Natural killer cell treated with Interleukin-12 subunit alpha and Interleukin-12 subunit beta and Interleukin-15 and Interleukin-18, amount 100 ng/mL, for 72 hours (primary cell): ENCODE measurements at regions not wholly inside any gene's neighbourhood (a gene's known extent, or its start where the extent isn't known, plus 50 kb on each side); places are given as distances from the start of the nearest gene placed in this dataset.
"Not testable (repeated sequence)": the region's sequence is repeated elsewhere in the genome, so short reads cannot be mapped to it uniquely, and the experiment has no call there.

Experiments
- ATAC-seq, 2 donors: fragments of 150-1000 bp; cut with Tn5 transposase in 1 of 2; sonication (Bioruptor Pico), chemical (Tn5 transposase) in 1 of 2; 2 replicates each; pipeline ENCODE4 v1.10.0; 2021
- DNase-seq: peaks from one replicate; pipeline ENCODE4 v3.0.0; 2022; ENCODE audit warnings: low spot score
- H3K27ac Mint-ChIP-seq, 2 donors: 1 replicate in 1 of 2; 2 replicates in 1 of 2; pipeline ENCODE4 v1.8.0; 2022; ENCODE audit warnings: mixed read lengths in 2 of 2, mild to moderate bottlenecking in 1 of 2, moderate library complexity in 1 of 2
- H3K27me3 Mint-ChIP-seq, 2 donors: 1 replicate in 1 of 2; 2 replicates in 1 of 2; pipeline ENCODE4 v1.8.0; 2022; ENCODE audit warnings: mixed read lengths in 2 of 2
- H3K36me3 Mint-ChIP-seq: one replicate; pipeline ENCODE4 v1.8.0; 2022; ENCODE audit warnings: mixed read lengths
- H3K4me1 Mint-ChIP-seq, 2 donors: 1 replicate in 1 of 2; 2 replicates in 1 of 2; pipeline ENCODE4 v1.8.0; 2022; ENCODE audit warnings: low read depth in 2 of 2, mixed read lengths in 2 of 2, mild to moderate bottlenecking in 1 of 2
- H3K4me3 Mint-ChIP-seq: one replicate; pipeline ENCODE4 v1.8.0; 2022; ENCODE audit warnings: mixed read lengths
- H3K9me3 Mint-ChIP-seq: 2 replicates; pipeline ENCODE4 v1.8.0; 2022; ENCODE audit warnings: mixed read lengths

- not testable (repeated sequence) for DNase-seq, ATAC-seq, H3K27ac Mint-ChIP-seq, H3K4me1 Mint-ChIP-seq, H3K9me3 Mint-ChIP-seq, H3K4me3 Mint-ChIP-seq, H3K36me3 Mint-ChIP-seq, H3K27me3 Mint-ChIP-seq
Measured at GRCh38 chr2:91628471-91628870, 2937.0 kb downstream of the RPIA start.

GRCh38 chr2:91657193-91657592 is 2965.7 kb downstream of the RPIA start:
- not testable (repeated sequence) for H3K4me1 Mint-ChIP-seq, DNase-seq, H3K27ac Mint-ChIP-seq, H3K36me3 Mint-ChIP-seq, H3K27me3 Mint-ChIP-seq, ATAC-seq, H3K9me3 Mint-ChIP-seq, H3K4me3 Mint-ChIP-seq

GRCh38 chr2:91658336-91658735 is 2966.9 kb downstream of the RPIA start:
- H3K27me3 Mint-ChIP-seq, ATAC-seq, H3K36me3 Mint-ChIP-seq, H3K4me3 Mint-ChIP-seq, H3K9me3 Mint-ChIP-seq, H3K4me1 Mint-ChIP-seq, DNase-seq, H3K27ac Mint-ChIP-seq: not testable (repeated sequence)

GRCh38 chr2:91659189-91659916 is 2967.9 kb downstream of the RPIA start:
- not testable (repeated sequence) for H3K27ac Mint-ChIP-seq, H3K4me3 Mint-ChIP-seq, H3K9me3 Mint-ChIP-seq, H3K4me1 Mint-ChIP-seq, ATAC-seq, DNase-seq, H3K36me3 Mint-ChIP-seq, H3K27me3 Mint-ChIP-seq

- not testable (repeated sequence) for H3K9me3 Mint-ChIP-seq, H3K27me3 Mint-ChIP-seq, H3K27ac Mint-ChIP-seq, H3K4me1 Mint-ChIP-seq, DNase-seq, H3K36me3 Mint-ChIP-seq
- ATAC-seq, result peak; percentile 80 to 92
- H3K4me3 Mint-ChIP-seq, result peak overlapping the region; percentile 22
Measured at GRCh38 chr2:91659917-91660275, 2968.4 kb downstream of the RPIA start.

- not testable (repeated sequence) for H3K36me3 Mint-ChIP-seq, ATAC-seq, H3K4me1 Mint-ChIP-seq, H3K27me3 Mint-ChIP-seq, H3K27ac Mint-ChIP-seq, H3K9me3 Mint-ChIP-seq, H3K4me3 Mint-ChIP-seq, DNase-seq
Measured at GRCh38 chr2:91667341-91667740, 2975.9 kb downstream of the RPIA start.

GRCh38 chr2:91685541-91685940 is 2994.1 kb downstream of the RPIA start:
- not testable (repeated sequence) for DNase-seq, ATAC-seq, H3K4me3 Mint-ChIP-seq, H3K4me1 Mint-ChIP-seq, H3K27ac Mint-ChIP-seq, H3K36me3 Mint-ChIP-seq, H3K27me3 Mint-ChIP-seq, H3K9me3 Mint-ChIP-seq

- not testable (repeated sequence) for ATAC-seq, H3K27me3 Mint-ChIP-seq, H3K4me1 Mint-ChIP-seq, H3K27ac Mint-ChIP-seq, H3K36me3 Mint-ChIP-seq, DNase-seq, H3K9me3 Mint-ChIP-seq, H3K4me3 Mint-ChIP-seq
Measured at GRCh38 chr2:91686046-91686445, 2994.6 kb downstream of the RPIA start.
